ENCODE measurements at regions not wholly inside any gene's neighbourhood (a gene's known extent, or its start where the extent isn't known, plus 50 kb on each side); places are given as distances from the start of the nearest gene placed in this dataset.

DNA sequence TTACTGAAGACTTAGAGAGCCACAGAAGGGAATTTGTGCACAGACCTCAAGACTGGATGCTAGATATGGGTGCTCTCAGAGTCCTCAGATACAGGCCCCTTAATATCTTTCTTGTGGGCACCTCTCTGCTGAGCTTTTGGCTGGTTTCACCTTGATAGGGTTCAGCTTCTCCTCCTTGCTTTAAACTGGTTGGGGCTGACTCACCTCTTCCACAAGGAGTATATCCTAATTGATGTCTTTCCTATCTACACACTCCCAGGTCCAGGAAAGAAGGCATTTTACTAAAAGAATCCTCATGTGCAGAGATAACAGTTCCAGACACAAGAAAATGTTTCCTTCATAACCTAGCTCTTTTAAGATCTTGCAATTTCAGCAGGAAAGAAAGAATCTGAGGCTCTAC lies 284.4 kb downstream of the NDFIP2 start:
- DNase-seq: no peak

DNA sequence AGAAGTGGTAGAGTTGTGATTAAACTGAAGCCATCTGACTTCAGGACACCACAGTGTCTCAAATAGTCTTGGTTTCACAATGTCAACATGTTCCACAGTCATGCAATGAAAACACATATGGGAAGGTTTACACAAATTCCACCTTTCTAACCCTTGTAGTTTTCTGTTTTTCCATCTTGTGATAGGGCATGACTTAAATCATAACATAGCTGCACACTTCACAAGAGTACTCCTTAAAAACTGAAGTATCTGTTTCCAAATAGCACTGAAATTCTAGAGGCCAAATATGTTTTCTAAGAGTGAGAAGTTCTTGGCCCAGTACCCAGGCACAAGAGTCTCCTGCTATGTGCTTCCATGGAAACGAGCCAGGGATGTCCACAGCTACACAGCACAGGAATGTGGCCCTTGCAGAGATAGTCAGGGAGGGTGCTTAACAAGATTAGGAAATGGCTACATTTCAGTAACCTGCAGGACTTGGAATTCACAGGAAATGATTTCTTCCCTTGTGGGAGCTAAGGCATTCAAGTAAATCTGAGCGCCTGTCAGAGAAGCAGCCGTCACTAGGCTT lies 269.1 kb downstream of the NDFIP2 start:
- no peak for DNase-seq

DNA sequence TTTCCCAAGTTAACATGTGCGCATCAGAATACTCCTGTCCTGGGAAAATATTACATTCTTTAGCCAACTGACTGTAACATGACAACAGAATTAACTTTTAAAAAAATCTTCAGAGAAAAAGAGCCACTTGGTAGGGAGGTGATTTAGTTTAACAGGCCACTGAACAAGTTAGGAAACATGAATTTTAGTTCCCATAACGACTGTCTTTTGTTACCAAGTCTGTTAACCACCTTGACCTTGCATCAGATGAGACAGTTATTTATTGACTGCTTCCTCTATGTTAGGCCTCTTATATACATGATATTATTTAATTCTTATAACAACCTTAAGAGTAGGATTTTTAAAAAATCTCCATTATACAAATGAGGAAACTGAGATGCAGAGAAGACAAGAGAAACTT lies 268.6 kb downstream of the NDFIP2 start:
- no peak for DNase-seq

DNA sequence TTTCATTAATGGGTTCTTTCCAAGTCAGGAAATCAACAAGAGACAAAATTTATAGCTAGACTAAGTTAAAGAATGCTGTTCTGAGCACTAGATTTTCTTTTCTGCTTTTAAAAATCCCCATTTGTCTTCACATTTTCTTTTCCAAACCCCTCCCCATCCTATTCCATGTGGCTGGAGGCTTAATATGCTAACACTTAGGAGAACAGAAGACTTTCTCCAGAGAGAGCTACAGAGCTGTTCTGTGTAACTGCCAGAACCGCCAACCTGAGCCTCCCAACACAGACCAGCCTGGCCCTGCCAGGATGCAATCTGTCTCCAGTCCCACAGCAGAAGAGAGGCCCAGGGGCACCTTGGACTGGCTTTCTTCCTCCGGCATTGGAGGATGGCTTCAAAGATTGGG lies 264.1 kb downstream of the NDFIP2 start:
- DNase-seq: no peak

DNA sequence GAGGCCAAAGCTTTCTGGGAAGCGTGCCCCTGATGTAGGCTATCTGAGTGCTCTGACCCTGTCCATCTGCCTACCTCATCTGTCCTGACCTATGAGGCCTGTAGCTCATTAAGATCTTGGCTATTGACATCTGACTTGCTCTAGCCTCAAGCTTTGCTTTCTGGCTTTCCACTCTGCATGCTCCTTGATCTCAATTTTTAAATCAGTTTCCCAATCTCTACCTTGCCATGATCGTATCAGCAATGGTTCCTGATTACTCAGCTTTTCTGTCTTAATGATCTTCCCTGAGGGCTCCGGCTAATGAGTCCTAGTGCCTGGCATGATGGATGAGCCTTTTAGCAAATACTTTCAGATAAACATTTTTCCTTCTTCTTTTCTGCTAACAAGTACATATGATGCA lies 262.0 kb downstream of the NDFIP2 start:
- DNase-seq: no peak

DNA sequence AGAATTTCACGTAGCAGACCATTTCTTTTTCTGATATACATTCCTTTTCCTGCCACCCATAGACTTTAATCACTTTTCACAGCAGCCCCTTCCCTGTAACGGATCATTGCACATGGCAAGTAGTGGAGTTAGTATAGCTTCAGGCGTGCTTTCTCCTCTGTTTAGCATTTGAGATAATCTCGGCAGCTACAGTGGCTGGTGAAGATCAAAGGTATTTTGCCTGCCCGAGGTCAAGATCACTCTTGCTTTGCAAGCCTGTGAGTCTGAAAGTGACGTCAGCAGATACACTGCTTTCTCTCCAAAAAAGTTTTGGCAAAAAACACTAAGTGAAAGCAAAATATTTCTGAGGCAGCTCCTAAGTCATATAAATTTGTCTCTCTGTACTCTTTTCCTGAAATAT lies 260.0 kb downstream of the NDFIP2 start:
- DNase-seq: no peak

DNA sequence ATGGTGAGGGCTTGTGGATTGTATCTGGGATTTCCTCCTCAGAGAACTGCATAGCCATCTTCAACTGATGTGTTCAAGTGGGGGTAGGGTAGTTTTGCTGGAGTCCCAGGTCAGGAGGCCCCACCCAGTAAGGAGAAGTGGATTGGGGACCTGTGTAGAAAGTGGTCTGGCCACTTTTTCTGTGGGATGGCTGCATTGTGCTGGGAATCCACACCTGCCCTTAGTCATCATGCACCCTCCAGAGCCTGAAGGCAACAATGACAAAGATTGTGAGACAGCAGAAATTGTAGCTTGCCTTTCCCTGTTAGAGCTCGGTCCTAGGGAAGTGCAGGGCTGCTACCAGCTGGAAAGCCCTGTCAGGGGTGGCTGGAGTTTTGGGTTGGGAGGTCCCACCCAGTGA lies 255.4 kb downstream of the NDFIP2 start:
- no peak for DNase-seq

DNA sequence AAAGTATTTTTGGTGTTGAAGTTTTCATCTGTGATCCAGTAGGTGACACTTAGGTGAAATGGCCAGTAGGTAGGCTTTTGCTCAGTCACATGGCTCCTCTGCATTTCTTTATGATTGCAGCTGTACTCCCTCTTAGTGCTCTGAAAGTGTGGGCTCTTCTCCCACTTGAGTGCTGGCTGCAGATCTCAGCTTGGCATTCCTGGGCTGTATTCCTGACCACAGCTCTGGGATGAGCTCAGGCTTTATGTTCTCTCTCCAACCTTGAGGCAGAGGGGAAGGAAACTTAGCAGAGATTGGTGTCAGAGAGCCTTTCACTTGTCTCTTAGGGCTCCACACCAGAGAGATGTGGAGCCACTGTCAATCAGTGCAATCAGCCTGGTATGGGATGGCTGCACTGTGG lies 254.3 kb downstream of the NDFIP2 start:
- no peak for DNase-seq

DNA sequence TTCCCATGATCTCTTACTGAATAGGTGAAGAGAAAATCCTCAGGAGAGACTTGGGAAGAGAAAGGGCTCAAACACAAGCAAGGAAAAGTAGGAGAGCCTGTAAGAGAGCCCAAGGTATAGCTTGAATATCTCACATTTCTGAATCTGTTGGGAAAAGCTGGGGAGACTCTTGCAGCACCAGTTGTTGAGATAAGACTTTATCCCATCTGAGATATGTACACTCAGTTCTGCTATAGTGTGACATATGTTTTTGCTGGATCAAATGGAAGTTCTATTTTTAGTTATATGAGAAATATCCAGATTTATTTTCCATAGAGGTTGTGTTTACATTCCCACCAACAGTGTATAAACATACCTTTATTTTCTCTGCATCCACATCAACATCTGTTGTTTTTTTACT lies 246.1 kb downstream of the NDFIP2 start:
- DNase-seq: no peak

DNA sequence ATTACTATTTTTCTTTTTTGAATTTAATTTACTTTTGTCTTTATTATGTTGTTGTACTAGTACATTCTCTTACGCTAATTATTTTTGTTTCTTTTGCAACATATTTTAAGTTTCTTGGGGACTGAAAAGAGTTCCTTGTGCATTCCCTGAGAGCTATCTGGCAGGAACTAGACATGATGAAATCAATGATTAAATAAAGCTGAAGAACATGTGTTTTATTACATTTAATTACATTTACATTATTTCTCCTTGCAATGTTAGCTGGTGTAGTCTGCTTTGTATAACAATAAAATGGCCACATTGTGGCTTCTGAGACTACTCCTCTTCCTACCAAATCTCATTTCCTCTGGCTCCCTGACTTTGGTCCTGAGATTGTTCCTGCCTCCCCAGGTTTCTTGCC lies 244.9 kb downstream of the NDFIP2 start:
- no peak for DNase-seq

DNA sequence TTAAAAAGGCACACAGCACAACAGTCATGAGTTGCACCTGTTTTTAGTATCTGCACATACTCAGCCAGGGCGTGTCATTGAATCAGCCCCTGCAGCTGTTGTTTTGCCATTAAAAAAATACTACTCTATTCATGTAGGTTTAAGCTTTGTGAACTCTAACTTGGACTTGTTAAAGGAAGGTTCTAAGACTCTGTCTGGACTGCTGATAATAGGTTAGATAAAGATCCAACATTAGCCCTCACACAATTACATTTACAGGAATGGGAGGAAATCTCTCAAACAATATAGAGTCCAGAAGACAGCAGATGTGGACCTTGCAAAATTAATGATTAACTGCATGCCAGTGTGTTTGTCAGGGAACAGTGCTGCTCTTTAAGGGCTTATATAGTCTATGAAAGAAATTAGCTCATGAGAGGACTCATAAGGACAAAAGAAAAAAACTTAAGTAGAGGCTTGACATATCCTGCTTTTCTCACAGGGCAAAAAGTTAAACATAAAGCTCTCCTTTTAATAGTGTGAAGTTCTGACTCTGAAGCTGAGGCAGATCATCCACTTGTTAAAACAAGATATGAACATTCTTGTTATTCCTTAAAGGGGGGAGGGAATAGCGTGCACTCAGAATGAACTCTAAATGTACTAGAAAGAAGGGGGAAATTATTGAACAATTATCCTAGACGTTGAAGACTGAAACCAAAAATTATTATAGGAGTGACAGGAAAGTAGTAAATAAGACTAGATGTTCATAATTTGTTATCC lies 243.6 kb downstream of the NDFIP2 start:
- DNase-seq: no peak

DNA sequence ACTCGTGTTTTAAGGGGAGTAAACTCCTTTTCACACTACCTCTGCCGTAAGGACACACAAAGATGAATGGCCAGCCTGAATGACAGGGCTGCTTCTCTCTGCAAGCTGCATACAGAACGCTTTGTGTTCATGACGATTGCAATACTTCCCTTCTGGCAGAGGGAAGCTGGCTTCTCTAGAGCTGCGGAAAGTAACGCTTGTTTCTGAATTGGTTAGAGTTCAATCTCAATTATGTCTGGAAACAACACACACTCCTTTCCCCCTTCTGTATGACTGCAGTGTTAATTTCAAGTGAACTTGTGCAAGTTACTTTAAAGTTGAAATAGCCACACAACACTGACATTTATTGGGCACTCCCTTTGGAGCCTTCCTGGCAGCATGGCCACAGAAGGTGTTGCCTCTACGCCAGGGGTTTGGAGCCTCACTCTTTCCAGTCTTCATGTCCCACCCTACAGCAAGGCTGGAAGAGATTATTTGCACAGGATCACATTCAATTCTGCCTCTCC lies 242.6 kb downstream of the NDFIP2 start:
- DNase-seq: no peak

DNA sequence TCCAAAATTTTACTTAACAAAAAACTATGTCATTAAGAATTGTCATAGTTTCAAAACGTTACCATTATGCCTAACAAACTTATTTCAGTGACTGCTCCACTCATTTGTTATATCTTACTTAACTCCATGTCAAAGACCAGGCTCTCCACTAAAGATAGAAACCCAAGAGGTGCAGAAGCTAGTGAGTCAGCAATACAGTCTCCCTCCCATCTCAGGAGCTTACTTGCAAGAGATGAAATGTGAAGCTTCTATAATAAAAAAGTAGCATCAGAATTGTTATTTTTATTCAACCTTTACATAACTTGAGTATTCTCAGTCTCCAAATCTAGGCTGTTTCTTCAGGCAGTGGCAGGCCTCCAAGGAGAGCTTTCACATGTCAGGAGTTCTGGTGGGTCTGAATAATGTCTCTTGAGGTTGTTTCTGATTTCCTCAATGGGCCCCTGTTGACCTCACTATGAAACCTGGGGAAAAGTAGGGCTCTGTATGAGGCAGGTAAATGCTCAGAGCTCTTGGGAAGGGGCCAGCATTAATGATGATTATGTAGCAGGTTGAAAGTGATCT lies 242.0 kb downstream of the NDFIP2 start:
- DNase-seq: no peak

DNA sequence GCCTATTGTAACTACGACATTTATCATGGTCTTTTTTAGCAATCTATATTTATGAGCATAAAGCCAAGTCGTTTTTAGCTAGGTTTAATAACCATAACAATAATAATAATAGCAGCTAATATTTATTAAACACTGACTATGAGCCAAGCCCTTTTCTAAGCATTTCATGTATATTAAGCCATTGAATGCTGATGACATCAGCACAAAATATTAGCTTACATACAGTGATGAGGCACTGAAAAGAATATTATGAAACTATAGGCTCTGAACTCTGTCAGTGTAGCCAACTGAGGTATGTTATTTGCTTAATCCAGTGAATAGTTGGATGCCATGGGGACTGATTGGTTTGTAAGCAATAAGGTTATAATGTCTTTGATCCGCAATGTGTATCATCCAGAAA lies 235.2 kb downstream of the NDFIP2 start:
- no peak for DNase-seq

DNA sequence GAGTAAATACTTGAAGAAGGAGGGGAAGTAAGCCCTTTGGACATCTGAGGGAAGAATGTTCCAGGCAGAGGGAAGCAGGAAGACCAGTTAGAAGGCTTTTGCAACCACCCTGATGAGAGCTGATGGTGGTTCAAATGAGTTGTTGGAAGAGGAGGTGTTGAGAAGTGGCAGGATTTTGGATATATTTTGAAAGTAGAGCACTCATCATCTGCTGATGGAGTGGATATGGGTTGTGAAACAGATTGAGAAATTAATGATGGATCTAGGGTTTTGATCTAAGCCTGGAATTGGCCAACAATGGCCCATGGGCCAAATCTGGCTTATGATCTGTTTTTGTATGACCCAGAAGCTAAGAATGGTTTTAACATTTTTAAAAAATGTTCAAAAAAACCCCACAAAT lies 230.7 kb downstream of the NDFIP2 start:
- DNase-seq: no peak

DNA sequence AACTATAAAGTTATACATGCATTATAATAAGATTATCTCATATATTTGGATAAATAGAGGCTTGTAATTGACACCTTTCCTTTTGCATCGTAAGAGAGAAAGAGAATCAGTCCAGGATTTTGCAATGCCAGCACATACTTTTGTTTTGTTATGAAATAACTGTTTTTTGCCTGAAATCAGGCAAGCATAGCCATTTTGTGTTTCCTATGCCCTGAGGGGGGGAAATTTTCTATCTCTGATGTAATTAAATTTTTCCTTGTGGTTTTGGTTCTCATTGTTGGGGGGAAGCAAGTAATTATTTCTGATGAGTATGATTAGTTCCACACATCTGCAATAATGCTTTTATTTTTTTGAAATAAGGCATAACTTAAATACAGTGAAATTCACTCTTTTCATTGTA lies 229.4 kb downstream of the NDFIP2 start:
- DNase-seq: no peak

DNA sequence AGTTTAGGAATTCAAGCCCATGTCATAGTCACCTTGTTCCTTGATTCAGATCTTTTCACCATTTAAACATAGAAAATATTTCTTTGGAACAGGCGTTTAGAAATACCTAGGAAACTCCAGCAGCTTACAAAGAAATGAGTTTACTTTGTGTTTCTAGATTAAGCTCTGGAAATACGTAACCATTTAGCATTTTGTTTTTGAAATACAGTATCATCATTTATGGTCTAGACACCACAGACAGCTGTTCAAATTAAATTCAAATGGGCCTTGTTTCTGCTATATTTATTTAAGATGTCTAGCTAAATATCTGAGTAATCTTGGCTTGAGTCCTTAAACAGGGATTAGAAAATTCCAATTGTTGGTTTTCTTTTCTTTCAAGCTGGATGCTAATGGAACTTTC lies 228.5 kb downstream of the NDFIP2 start:
- no peak for DNase-seq

DNA sequence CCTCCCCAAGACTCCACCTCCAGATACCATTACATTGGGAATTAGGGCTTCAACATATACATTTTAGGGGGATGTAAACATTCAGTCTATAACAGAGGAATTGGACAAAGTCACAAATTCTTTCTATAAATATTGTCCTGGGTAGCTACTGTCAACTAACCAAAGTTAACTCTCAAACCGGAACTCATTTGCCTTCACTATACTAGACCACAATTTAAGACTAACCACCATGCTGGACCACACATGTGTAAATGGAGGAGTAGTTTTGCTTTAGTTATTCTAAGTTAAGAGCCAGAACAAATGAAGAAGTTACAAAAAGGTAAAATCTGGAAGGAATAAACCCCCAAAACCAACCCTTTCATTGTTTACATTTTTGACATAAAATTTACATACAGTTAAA lies 222.8 kb downstream of the NDFIP2 start:
- no peak for DNase-seq

DNA sequence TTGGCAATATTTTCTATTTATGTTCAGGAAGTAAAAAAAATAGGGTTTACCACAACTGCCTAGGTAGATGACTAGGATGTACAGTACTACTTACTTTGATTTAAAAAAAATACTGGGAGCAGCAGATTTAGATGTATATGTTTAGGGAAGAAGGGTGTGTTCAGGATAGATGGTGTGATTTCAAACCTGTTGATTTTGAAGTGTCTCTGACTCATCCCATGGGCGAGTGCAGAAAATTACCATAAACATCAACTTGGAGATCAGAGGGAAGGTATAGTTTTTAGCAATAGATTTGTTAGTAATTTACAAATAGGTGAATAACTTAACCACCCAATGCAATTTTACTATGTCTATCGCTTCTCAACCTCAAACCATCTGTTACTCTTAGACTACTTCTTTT lies 214.8 kb downstream of the NDFIP2 start:
- no peak for DNase-seq

DNA sequence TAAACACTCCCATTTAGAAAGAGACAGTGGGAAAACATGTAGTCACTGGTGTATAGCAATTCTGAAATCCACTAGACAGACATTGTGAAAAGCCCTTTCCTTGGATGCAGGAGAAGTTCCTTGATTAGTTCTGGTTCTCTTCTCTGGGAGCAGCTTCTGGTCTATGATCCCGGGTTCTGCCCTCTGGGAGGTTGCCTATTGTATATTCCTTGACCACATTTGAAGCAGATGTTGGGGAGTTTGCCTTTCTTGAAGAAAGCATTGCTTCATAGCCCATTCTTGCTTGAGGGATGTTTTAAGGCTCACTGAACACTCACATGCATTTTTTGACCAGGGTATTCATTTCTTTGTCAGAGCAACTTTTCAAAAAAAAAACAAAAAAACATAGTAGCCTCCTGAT lies 211.9 kb downstream of the NDFIP2 start:
- DNase-seq: no peak

DNA sequence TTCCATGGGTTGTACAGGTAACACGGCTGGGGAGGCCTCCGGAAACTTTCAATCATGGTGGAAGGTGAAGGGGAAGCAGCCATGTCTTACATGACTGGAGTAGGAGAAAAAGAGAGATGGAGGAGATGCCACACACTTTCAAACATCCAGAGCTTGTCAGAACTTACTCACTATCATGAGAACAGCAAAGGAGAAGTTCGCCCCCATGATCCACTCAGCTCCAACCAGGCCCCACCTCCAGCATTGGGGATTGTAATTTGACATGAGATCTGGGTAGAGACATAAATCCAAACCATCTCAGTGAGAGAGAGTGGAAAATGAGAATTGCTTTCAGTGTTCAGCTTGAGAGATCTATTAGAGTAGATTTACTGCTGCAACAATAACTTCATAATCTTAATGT lies 210.9 kb downstream of the NDFIP2 start:
- DNase-seq: no peak

DNA sequence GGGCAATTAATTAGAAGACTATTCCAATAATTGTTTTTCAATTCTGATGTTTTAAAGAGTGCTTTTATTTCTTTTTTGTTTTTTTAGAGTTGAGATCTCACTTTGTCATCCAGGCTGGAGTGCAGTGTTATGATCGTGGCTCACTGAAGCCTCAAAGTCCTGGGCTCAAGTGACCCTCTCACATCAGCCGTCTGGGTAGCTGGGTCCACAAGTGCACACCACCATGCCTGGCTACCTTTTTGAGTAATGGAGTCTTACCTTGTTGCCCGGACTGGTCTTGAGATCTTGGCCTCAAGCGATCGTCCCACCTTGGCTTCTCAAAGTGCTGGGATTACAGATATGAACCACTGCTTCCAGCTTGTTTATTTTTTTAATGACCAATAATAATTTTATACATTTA lies 207.8 kb downstream of the NDFIP2 start:
- DNase-seq: no peak

DNA sequence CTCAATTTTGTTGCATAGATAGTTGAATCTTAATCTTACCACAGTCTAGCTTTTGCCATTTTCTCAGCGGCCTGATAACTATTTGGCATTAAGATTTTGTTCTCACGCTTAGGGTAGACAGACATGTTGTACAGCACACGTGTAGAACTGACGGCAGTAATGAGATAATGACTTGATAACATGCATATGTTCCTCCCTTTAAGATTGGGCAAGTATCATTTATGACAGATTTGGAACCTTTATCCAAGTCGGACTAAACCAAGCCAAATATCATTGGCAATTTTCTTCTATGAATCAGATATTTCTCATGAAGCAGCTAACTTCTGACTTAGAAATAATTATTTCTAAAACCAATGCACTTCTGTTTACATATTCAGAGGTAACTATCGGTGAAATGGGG lies 205.5 kb downstream of the NDFIP2 start:
- no peak for DNase-seq

DNA sequence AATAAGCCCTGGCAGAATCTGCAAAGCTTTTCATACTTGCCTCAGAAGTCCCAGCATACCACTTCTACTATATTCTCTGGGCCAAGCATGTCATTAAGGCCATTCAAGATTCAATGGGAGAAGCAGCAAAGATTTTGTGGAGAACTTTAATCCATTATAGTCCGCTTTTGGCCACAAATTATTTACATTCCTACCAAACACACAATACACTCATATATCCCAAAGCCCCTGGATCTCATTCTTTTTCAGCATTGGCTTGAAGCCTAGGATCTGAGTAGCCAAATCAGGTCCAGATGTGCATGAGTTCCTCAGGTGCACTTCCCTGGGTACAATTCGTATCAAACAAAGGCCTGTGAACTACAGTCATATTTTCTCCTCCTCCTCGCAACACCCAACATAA lies 203.4 kb downstream of the NDFIP2 start:
- no peak for DNase-seq

DNA sequence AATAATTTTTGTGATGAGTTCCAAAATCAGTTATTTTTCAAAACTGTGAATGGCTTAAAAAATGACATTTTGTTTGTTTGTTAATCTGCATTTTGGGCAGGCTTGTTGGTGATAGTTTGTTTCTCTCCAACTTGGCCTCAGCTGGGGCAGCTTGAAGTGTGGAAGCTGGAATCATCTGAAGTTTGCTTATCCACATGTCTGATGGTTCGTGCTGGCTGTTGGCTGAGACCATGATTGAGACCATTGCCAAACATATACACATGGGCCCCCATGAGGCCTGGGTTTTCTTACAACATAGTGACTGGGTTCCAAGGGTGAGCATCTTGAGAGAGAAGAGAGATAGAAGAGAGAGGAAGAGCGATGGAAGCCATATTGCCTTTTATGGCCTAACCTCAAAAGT lies 201.2 kb downstream of the NDFIP2 start:
- no peak for DNase-seq

Measured in stimulated activated CD4-positive, alpha-beta T cell treated with anti-CD3 and anti-CD28 coated beads, Interleukin-2, amount 100 ng/mL, for 24 hours (primary cell).